Ureter (tissue), 1 donor: ENCODE measurements at regions not wholly inside any gene's neighbourhood (a gene's known extent, or its start where the extent isn't known, plus 50 kb on each side); places are given as distances from the start of the nearest gene placed in this dataset.
"Not testable (repeated sequence)": the region's sequence is repeated elsewhere in the genome, so short reads cannot be mapped to it uniquely, and the experiment has no call there.

Experiments
- DNase-seq: peaks from one replicate; pipeline ENCODE4 v3.0.0-alpha.2; 2020; ENCODE audit warnings: low spot score
- donor health status: DM: yes; HTN: yes; CAD: no.

DNA sequence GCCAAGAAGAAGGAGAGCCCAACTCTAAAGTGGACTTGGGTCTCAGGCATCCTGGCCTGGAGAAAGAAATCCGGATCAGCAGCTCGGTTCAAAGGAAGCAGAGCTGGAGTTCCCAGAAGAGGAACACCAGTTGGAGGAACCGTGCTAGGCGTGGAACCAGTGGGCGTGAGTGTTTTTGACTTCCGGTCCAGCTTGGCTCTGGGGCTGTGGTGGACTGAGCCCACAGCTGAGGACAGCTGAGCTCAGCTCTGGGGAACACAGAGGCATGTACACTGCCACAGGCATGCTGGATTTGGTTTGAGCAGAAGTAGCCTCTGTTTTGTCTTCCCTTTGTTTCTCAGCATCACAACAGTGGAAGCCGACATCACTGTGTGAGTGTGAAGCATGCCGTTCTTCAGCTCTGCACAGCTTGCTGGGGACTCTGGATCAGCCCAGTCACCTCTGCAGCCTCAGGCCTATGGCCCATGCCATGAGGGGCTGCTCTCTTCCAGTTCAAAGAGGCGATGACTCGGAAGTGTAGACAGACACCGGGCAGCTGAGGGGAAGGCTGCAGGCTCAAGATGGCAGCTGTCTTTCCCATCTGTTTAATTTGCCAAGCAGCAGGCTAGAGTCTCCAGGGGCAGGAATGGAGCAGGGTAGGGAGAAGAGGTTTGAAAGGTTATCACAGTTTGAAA lies 185.8 kb upstream of the UBE3A start:
- DNase-seq, result no peak

DNA sequence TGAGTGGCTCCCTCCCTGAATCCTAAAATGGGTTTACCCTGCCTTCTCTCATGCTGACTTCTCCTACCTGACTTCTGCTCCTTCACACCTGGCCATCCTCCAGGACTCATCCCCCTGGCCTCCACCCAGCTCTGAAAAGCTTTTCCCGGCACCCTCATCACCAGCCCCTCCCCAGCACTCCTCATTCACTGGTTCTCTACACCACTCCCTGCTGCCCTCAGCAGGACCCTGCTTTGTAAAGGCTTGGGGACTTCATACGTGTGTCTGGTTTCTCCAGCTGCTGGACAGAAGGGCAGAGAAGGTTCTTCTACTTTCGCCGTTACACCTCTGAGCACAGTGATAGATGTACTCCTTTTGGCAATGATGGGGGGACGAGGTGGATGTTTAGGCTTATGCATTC lies 184.9 kb upstream of the UBE3A start:
- DNase-seq, result no peak

DNA sequence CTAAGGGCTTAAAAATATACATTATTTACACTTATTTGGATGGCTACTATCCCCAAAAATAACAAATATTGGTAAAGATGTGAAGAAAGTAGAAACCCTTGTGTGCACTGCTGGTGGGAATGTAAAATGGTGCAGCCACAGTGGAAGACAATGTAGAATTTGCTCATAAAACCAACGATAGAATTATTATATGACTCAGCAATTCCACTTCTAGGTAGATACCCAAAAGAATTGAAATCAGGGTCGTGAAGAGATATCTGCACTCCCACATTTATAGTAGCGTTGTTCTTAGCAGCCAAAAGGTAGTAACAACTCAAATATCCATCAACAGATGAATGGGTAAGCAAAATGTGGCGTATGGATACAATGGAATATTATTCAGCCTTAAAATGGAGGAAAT lies 181.6 kb upstream of the UBE3A start:
- DNase-seq, result no peak

DNA sequence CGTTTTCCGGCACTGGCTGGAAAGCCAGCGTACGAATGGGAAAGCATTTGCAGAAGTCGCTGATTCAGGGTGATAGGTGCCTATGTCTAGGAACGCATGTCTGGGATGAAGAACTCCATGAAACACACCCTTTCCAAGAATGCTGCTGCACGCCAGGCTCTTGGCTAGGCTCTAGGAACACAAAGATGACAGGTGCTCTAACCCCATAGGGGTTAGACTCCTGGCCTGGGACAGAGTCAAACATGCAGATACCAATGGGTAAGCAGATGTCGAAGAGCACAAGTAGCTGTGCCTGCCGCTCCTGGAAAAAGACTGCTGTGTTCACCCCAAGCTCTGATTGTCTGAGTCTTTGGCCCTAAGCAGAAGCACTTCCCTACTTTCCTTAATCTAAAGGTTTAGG lies 180.9 kb upstream of the UBE3A start:
- DNase-seq, result no peak

DNA sequence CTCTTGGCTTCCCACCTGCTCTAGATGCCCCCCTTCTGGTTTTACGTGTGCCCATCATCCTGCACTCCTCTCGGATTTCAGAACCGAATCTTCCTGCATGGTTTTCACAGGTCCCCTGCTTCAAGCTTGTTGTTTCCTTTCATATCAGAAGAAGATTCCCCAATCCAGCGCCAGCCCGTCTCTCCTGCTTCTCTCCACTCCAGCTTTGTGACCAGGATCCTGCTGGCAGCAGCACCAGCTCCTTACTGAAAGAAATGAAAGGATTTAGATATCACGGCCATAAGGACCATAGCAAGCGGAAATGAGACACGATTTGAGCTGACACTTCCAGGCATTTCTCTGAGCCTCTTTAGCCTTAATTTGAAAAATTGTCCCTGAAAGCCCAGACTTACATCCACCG lies 180.3 kb upstream of the UBE3A start:
- no peak for DNase-seq

DNA sequence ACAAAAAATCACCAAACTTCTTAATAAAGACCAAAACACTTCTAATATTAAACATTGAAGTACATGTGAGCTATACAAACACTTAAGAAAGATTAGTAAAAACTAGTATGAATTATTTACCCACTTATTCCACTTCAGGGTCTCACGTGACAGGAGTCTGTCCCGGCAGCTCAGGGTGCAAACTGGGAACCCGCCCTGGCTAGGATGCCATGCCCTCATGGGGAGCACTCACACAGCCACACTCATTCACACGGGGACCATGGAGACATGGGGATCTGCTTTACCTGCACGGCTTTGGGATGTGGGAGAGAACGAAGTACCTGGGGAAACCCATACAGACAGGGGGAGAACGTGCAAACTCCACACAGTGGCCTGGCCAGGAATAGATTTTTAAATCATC lies 179.3 kb upstream of the UBE3A start:
- DNase-seq, result no peak

DNA sequence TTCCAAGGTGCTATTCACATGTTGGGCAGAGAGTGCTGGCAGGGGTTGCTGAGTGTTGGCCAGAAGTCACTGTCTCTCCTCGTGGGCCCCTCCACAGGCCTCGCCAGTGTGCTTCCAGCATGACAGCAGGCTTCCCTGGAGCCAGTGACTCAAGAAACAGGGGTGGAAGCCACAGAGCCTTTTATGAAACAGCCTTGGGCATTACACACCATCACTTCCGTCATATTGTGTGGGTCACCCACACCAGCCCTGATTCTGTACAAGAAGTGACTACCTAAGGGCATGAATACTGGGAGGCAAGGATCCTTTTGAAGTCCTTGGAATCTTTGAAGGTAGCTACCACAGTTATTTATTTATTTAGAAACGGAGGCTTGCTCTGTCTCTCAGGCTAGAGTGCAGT lies 177.6 kb upstream of the UBE3A start:
- no peak for DNase-seq

DNA sequence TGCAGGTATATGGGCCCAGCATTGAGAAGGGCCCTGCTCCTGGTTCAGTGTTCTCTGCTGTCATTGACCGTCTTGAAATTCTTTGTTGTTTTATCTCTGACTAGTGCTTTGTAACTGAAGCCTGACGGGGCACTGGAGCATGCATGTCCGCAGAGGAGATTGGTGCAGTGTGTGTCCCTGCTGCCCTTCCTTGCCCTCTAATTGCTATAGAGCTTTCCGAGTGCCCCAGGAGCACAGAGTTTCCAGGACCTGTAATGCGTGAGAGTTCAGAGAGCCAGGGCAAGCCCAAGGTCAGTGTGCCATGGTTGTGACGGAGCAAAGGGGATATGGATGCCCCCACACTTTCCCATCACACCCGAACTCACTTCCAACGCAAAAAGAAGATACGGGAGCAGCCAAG lies 174.3 kb upstream of the UBE3A start:
- DNase-seq, result no peak

DNA sequence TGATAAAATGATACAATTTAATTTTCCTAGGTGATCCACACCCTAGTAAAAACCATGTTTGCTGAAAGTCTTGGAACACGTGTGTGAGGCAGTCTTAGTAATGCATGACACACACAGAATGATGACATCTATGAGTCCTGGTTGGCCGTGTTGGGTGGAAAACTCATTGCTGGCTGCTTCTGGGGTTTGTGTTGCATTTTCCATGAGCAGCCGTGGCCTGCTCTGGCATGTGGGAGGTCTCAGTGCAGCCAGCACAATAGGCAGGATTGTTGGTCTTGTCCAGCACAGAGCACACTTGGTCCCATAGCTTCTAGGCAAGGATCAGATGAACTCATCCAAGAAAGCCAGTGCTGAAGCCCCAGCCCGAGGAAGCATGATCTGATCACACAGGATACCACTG lies 172.8 kb upstream of the UBE3A start:
- DNase-seq, result no peak

DNA sequence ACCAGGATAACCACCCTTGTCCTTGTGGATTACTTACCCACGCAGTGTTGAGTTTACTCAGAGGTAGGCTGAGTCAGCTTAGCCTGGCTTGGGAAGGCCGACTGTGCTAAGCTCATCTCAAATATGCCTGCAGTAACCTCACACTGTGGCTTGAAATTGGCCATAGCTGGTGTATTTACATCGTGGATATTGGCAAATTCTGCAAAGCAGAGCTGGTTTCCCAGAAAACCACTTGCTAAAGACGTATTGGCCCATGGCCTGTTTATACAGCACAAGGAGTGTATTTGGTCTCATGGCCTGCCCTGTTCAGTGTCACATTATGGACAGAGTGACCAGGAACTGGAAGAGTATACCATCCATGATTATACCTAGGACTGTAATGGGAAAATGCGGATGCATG lies 170.5 kb upstream of the UBE3A start:
- DNase-seq, result no peak

DNA sequence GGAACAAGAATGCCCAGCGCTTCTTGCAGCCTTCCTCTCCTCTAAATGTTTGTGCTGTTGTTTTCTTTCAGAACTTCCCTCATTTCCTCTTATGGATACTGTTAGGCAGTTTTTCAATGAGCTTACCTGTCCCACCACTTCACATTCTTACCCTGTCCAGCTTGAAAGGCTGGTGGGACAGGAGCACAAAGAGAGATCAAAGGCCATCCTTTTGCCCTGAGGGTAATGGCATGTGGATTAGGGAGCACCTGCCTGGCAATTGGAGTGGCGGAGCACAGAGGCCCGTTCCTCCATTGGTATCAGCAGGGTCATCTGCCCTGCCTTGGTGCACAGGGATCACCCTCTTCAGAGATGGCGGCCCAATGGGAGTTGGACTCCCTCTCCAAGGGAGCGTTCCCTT lies 170.1 kb upstream of the UBE3A start:
- DNase-seq, result no peak

DNA sequence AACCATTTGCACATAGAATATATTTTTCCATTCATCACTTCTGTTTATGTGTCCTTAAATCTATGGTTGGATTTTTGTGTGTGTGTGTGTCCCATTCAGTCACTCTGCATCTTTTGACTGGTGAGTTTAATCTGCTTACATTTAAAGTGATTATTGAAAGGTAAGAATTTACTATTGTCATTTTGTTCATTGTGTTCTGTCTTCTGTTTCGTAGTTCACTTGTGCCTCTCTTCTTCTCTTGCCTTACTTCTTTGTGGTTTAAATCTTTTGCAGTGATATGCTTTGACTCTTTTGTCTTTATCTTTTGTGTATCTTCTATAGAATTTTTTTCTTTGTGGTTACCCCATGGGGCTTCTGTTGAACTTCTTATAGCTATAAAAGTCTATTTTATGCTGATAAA lies 166.3 kb upstream of the UBE3A start:
- no peak for DNase-seq

DNA sequence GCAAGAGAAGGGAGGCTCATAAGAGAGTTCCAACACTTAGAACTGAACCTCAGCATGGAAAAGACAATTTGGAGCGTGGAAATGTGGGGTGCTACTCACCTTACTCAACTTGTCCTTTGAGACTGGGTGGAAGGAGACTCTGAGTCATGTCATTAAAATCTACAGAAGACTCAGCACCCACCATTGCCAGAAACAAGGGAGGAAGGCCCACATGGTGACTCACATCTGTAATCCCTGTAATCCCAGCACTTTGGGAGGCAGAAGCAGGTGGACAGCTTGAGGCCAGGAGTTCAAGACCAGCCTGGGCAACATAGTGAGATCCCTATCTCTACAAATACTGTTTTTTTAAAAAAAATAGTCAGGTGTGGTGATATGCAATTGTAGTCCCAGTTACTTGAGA lies 161.9 kb upstream of the UBE3A start:
- DNase-seq, result no peak

DNA sequence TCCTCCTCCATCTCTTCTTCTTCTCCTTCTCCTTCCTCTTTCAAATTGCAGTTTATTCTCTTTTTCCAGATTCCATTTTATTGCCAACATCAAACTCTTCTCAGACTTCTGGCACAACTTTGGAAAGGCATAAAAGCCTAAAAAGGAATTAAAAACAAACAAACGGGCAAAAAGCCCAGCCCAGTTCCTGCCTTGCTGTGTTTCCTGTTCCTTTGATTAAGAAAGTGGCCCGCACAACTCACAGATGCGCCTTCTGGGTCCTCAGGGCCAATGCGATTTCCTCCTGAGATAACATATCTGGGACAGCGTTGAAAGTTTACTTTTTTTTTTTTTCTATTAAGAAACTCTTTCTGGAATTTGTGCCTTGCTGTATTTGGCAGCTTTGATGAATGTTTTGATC lies 158.7 kb upstream of the UBE3A start:
- DNase-seq, result no peak

DNA sequence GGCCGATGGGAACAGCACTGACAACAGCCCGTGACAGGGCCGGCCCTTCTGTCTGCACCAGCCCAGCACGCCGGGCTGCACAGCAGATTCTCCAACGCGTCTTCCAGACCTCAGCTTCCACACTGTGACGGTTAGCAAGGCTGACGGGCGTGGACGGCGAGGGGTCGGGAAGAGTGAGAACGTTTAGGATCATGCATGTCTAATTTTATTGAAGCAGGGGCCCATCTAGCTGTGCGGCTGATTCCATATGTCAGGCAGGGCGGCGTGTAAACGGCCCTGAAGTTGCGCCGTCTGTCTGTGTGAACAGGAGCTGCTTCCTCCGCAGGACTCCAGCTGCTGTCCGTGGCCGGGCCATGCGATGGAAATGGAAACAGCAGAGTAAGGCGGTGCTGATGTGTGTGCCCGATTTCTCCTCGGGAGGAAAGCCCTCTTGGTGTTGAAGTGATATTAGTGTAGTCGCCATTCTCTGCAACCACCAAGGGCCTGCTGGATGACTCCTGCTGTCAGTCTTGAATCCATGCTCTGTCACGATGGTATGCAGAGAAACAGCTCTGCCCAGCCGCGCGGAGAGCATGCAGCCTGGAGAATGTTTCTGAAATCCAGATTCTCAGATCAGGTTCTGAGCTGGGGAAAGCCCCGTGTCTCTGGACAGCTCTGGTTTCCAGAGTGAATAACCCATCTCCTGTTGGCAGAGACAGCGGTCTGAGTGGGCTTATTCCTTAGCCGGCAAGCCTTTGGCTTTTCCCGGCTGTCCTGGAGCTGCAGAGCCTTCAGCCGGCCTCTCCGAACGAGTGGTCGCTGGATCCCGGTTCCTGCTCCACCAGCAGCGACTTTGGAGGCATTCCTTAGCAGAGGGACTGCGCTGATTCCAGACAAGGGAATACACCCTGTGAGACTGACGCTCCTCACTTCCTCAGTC lies 158.1 kb upstream of the UBE3A start:
- no peak for DNase-seq

DNA sequence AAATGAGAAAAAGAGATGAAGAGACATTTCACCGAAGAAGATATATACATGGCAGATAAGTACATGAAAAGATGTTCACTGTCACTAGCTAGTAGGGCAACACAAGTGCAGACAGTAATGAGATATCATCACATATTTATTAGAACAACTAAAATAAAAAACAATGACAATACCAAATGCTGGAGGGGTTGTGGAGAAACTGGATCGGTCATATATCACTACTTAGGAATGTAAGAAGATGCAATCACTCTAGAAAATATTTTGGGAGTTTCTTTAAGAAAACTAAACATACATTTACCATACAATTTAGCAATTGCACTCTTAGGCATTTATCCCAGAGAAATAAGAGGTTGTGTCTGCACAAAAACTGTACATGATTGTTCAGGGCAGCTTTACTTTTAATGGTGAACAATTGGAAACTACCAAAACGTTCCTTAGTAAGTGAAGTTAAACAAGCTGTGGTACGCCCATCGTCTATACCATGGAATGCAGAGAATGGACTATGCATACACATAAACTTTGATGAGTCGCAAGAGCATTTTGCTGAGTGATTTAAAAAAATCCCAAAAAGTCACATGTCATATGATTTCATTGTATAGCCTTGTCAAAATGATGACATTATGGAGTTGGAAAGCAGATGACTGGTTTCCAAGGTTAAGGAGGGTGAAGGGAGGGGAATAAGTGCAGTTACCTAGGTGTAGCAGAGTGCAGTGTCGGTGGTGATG lies 149.0 kb upstream of the UBE3A start:
- no peak for DNase-seq

DNA sequence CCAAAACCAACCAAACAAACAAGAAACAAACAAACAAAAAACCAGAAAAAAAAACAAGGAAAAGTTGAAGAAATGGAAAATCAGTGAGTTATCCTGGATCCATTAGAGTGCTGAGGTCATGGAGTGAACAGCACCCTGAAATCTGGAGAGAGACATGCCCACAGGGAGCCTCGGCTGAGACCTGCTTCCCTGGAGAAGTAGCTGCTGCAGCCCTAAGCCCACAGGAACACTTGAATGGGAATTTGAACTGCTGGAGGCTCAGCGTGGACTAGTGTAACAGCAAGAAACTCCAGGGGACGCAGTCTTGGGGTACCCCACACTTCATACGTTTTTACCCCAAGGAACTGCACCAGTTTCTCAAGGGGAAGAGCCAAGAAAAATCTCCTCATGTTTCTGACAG lies 144.1 kb upstream of the UBE3A start:
- no peak for DNase-seq

DNA sequence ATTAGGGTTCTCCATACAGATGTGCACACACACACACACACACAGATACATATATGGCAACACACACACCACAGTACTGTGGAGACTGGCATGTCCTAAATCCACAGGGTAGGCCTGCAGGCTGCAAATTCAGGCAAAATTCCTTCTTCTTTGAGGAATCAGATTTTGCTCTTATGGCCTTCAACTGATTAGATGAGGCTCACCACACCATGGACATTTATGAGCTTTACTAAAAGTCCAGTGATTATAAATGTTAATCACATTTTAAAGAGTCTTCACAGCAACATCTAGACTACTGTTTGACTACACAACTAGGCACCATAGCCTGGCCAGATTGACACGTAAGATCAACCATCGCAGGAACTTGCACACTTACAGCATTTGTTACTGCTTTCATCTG lies 140.3 kb upstream of the UBE3A start:
- no peak for DNase-seq

DNA sequence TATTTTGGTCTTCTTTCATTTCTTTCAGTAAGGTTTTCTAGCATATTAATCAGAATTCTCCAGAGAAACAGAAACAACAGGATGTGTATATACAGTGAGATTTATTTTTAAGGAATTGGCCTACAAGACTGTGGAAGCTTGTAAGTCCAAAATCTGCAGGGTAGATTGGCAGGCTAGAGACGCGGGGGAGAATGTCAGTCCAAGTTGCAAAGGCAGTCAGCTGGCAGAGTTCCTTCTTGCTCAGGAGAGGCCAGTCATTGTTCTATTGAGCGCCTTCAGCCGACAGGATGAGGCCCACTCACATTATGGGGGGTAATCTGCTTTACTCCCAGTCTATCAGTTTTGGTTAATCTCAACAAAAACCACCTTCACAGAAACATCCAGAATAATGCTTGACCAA lies 133.4 kb upstream of the UBE3A start:
- DNase-seq, result no peak

DNA sequence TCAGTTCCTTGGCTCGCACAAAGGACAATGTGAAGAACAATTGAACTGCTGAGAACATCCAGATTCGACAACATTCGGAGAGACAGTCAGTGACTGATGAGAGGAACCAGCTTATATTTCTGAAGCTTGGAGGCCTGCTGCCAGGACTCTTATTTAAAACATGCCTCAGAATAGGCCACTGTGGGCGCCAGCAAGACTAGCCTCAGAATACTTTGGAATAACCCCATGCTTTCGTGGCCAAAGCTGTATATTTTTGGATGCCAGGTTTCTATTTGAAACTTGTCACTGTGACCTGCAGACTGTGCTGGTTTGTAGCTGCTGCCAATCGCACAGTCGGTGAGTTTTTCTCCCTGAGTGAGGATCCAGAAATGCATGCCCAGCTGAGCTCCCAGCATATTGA lies 129.9 kb upstream of the UBE3A start:
- no peak for DNase-seq

DNA sequence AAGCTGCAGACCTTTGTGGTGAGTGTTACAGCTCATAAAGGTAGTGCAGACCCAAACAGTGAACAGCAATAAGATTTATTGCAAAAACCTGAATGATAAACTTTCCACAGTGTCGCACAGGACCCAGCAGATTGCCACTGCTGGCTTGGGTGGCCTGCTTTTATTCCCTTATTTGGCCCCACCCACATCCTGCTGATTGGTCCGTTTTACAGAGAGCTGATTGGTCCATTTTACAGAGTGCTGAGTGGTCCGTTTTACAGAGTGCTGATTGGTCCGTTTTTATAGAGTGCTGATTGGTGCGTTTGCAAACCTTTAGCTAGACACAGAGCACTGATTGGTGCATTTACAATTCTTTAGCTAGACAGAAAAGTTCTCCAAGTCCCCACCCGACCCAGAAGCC lies 127.7 kb upstream of the UBE3A start:
- not testable (repeated sequence) for DNase-seq

DNA sequence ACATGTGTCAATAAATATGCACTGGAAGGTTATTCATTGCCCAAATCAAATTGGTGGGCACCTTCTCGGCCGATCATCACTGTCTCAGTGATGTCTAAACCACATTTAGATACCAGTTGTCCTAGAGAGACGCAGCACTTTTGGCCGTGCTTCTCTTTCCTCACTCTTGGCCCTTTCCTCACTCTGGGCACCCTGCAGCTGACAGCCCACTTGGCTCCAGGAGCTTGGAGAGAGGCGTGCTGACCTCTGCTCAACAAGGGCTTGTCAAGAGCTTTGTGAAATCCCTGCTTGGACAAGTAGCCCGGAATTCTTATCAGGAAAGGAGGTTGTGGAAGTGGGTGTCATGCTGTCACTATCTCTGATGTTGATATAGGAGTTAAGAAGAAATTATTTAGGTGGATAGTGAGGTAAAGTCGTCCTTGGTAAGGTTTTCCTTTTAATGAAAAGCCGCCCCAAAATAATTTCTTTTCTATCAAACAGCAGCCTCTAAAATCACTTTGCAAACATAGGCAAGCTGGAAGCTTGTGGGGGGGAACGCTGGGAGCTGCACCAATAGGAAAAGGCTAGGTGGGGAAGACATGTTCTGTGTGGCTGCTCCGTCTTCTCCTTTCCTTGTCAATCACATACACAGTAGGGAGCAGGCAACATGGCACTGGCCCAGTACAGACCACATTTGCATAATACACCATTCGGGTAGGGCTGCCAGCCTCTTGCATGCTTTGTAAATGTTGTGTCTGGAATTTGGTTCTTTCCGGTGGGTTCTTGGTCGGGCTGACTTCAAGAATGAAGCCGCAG lies 126.8 kb upstream of the UBE3A start:
- DNase-seq, result no peak
